ELR (cell line): ENCODE measurements at regions not wholly inside any gene's neighbourhood (a gene's known extent, or its start where the extent isn't known, plus 50 kb on each side); places are given as distances from the start of the nearest gene placed in this dataset.

Experiments
- DNase-seq: peaks from one replicate; pipeline ENCODE4 v3.0.0-alpha.2; 2015; ENCODE audit warnings: low read depth

- DNase-seq, result no peak
These were observed 285.1 kb upstream of the POU3F1 start for GRCh38 chr1:38331496-38332210.

- no peak for DNase-seq
These were observed 284.2 kb upstream of the POU3F1 start for GRCh38 chr1:38330799-38331198.

GRCh38 chr1:38329644-38330043, 283.1 kb upstream of the POU3F1 start:
- DNase-seq, result no peak

GRCh38 chr1:38328278-38329035, 281.9 kb upstream of the POU3F1 start:
- no peak for DNase-seq

GRCh38 chr1:38327559-38327973, 281.0 kb upstream of the POU3F1 start:
- DNase-seq, result no peak

GRCh38 chr1:38326856-38327255, 280.3 kb upstream of the POU3F1 start:
- no peak for DNase-seq

- DNase-seq, result peak; percentile 3
These were observed 279.5 kb upstream of the POU3F1 start for GRCh38 chr1:38326135-38326534.

GRCh38 chr1:38312753-38313152, 266.2 kb upstream of the POU3F1 start:
- no peak for DNase-seq

GRCh38 chr1:38310079-38310478, 263.5 kb upstream of the POU3F1 start:
- DNase-seq, result no peak

GRCh38 chr1:38308780-38309179, 262.2 kb upstream of the POU3F1 start:
- DNase-seq, result peak; percentile 15

- DNase-seq, result no peak
These were observed 259.1 kb upstream of the POU3F1 start for GRCh38 chr1:38305666-38306065.

- DNase-seq, result no peak
These were observed 257.2 kb upstream of the POU3F1 start for GRCh38 chr1:38303843-38304242.

GRCh38 chr1:38301040-38301439, 254.4 kb upstream of the POU3F1 start:
- no peak for DNase-seq

GRCh38 chr1:38300616-38301015, 254.0 kb upstream of the POU3F1 start:
- DNase-seq, result no peak

GRCh38 chr1:38297842-38298241, 251.2 kb upstream of the POU3F1 start:
- no peak for DNase-seq

- no peak for DNase-seq
These were observed 250.7 kb upstream of the POU3F1 start for GRCh38 chr1:38297246-38297645.

GRCh38 chr1:38296047-38296446, 249.5 kb upstream of the POU3F1 start:
- DNase-seq, result no peak

GRCh38 chr1:38293567-38293966, 247.0 kb upstream of the POU3F1 start:
- no peak for DNase-seq

- DNase-seq, result no peak
These were observed 246.4 kb upstream of the POU3F1 start for GRCh38 chr1:38292969-38293368.

- DNase-seq, result peak; percentile 5
These were observed 245.4 kb upstream of the POU3F1 start for GRCh38 chr1:38291906-38292521.

- no peak for DNase-seq
These were observed 244.7 kb upstream of the POU3F1 start for GRCh38 chr1:38291336-38291735.

GRCh38 chr1:38289034-38289433, 242.4 kb upstream of the POU3F1 start:
- no peak for DNase-seq

GRCh38 chr1:38287547-38287946, 241.0 kb upstream of the POU3F1 start:
- no peak for DNase-seq
